ENCODE measurements at regions not wholly inside any gene's neighbourhood (a gene's known extent, or its start where the extent isn't known, plus 50 kb on each side); places are given as distances from the start of the nearest gene placed in this dataset.

DNA sequence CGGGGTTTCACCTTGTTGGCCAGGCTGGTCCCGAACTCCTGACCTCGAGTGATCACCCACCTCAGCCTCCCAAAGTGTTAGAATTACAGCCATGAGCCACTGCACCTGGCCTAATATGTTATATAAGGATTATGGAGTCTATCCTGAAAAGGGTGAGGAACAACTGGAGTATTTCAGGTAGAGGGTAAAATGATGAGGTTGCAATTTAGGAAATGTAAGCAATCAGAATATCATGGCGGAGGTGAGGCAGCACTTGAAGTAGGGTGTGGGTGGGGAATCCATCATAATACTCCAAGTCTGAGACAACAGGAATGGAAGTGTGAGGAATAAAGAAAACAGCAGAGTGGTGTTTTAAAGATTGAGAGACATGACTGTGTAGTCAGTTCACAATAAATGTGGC lies 582.2 kb downstream of the FGF9 start:
- TF ChIP-seq POLR2A (IDR thresholded peaks at IDR 0.05) = no peak
- TF ChIP-seq, protein P1, sequence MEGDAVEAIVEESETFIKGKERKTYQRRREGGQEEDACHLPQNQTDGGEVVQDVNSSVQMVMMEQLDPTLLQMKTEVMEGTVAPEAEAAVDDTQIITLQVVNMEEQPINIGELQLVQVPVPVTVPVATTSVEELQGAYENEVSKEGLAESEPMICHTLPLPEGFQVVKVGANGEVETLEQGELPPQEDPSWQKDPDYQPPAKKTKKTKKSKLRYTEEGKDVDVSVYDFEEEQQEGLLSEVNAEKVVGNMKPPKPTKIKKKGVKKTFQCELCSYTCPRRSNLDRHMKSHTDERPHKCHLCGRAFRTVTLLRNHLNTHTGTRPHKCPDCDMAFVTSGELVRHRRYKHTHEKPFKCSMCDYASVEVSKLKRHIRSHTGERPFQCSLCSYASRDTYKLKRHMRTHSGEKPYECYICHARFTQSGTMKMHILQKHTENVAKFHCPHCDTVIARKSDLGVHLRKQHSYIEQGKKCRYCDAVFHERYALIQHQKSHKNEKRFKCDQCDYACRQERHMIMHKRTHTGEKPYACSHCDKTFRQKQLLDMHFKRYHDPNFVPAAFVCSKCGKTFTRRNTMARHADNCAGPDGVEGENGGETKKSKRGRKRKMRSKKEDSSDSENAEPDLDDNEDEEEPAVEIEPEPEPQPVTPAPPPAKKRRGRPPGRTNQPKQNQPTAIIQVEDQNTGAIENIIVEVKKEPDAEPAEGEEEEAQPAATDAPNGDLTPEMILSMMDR (IDR thresholded peaks at IDR 0.05) = no peak
